Spleen (tissue), 11 donors: ENCODE measurements at regions not wholly inside any gene's neighbourhood (a gene's known extent, or its start where the extent isn't known, plus 50 kb on each side); places are given as distances from the start of the nearest gene placed in this dataset.
A peak's percentile ranks its signal among the peaks of the same experiment; 100 is the strongest.

Experiments used
- DNase-seq: peaks from one replicate; pipeline ENCODE4 v3.0.0-alpha.2; 2020
- H3K27ac ChIP-seq, 8 donors: fragments of 200-600 bp; sonication (generic) in 7 of 8; 1 replicate in 4 of 8; 2 replicates in 4 of 8; pipeline versions ENCODE4 v1.5.0 to v1.8.0; 2016 to 2021; ENCODE audit warnings: inconsistent platforms in 4 of 8, mild to moderate bottlenecking in 4 of 8, moderate library complexity in 1 of 8
- H3K27me3 ChIP-seq, 7 donors: fragments of 200-600 bp; sonication (generic) in 6 of 7; replicated peaks in 1 of 7; 1 replicate in 4 of 7; 2 replicates in 3 of 7; pipeline versions ENCODE4 v1.5.0 to v1.8.0; 2016 to 2021; ENCODE audit warnings: inconsistent platforms in 3 of 7, mild to moderate bottlenecking in 1 of 7
- H3K36me3 ChIP-seq, 6 donors: fragments of 200-600 bp; sonication (generic) in 5 of 6; 1 replicate in 4 of 6; 2 replicates in 2 of 6; pipeline versions ENCODE4 v1.5.0 to v1.8.0; 2016 to 2021; ENCODE audit warnings: inconsistent platforms in 2 of 6
- H3K4me1 ChIP-seq, 6 donors: fragments of 200-600 bp; sonication (generic) in 5 of 6; 1 replicate in 3 of 6; 2 replicates in 3 of 6; pipeline versions ENCODE4 v1.5.0 to v1.8.0; 2016 to 2021; ENCODE audit warnings: inconsistent platforms in 3 of 6
- H3K4me3 ChIP-seq, 8 donors: fragments of 200-600 bp; sonication (generic) in 7 of 8; 1 replicate in 4 of 8; 2 replicates in 4 of 8; pipeline versions ENCODE4 v1.5.0 to v1.8.0; 2016 to 2021; ENCODE audit warnings: inconsistent platforms in 4 of 8, mild to moderate bottlenecking in 4 of 8, moderate library complexity in 2 of 8
- H3K9me3 ChIP-seq, 8 donors: fragments of 200-600 bp; sonication (generic) in 7 of 8; 1 replicate in 4 of 8; 2 replicates in 4 of 8; pipeline versions ENCODE4 v1.5.0 to v1.8.0; 2016 to 2021; ENCODE audit warnings: inconsistent platforms in 4 of 8
- POLR2A ChIP-seq, 3 donors: fragments of 450-650 bp; IDR thresholded peaks; one replicate each; pipeline ENCODE4 v1.5.1; 2017; ENCODE audit warnings: antibody characterized with exemption in 3 of 3, mild to moderate bottlenecking in 1 of 3
- POLR2AphosphoS5 ChIP-seq, 3 donors: sonication (generic); formaldehyde crosslinking; IDR thresholded peaks; one replicate each; pipeline ENCODE4 v1.5.1; 2017; ENCODE audit warnings: antibody characterized with exemption in 3 of 3
- whole genome bisulfite sequencing, 5 donors: extraction: QIAGEN DNeasy Blood & Tissue Kit in 3 of 5; methylation state at CpG; one replicate each; pipeline versions ENCODE4 v1.1.5 to v1.1.7; 2013 to 2018; 5-methylcytosine and 5-hydroxymethylcytosine counted together
- intact Hi-C: fragments of 100-400 bp; cut with DNase I; formaldehyde crosslinking; loops from one replicate; pipeline ENCODE4 v1.15.0; 2023; ENCODE audit warnings: low total_unique reads
- TF ChIP-seq, protein P1 (sequence below), 11 experiments: fragments of 200-600 bp in 7 of 11; fragments of 450-650 bp in 4 of 11; sonication (generic) in 4 of 11; IDR thresholded peaks in 8 of 11; conservative IDR thresholded peaks in 3 of 11; 1 replicate in 7 of 11; 2 replicates in 4 of 11; pipeline versions ENCODE4 v1.4.0 to v1.8.0; 2016 to 2021; ENCODE audit warnings: antibody characterized with exemption in 11 of 11, inconsistent platforms in 4 of 11, mild to moderate bottlenecking in 1 of 11
- donor health status: healthy with polysubstance abuse.
- donor health status: DM: no; HTN: no; CAD: no; lungs with moderate emphysema.
- donor health status: DM: no; HTN: no; CAD: no.
- donor health status: Bipolar disorder and iron deficiency.
- donor health status: healthy.
- donor health status: DM: no; HTN: no; CAD: no.
- donor health status: DM: yes; HTN: yes; CAD: no.

DNA sequence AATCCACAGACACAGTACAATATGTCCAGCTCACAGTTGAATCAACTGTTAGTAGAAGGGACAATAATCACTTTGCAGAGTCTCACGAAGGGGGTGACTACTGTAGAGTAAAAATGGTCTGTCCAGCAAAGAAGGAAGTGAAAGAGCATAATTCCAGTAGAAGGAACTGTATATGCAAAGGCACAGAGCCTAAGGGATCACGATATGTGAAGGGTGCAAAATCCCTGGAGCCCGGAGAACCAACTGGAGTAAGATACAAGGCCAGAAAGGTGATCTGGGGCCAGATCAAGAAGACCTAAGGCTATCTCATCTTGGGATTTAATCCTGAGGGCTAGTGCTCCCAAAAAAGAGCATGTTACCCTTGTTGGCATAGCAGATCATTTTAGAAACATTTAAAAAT, 192.7 kb upstream of the LDB2 start:
- WGBS, 5 donors = 73 to 85% (median 81%) methylated on average over 3 of the region's 3 CpGs
- intact Hi-C loops = no loop called here
- Histone ChIP-seq H3K4me1 (peaks cover 3 to 41% (median 13%) of the 10 kb centered on the region in 6 donors), H3K9me3 (peaks cover 0 to 6% (median 0%) of the 10 kb centered on the region in 8 donors), H3K4me3 (no peak overlapping the region), H3K27me3 (no peaks in the 10 kb centered on the region), H3K36me3 (no peaks in the 10 kb centered on the region), H3K27ac (peak overlapping the region in 4 of 8 donors; percentile 9 to 80 (median 53))
- no peak for DNase-seq
- TF ChIP-seq POLR2A (IDR thresholded peaks at IDR 0.05) (no peak), POLR2AphosphoS5 (IDR thresholded peaks at IDR 0.05) (no peak)
- TF ChIP-seq, protein P1, sequence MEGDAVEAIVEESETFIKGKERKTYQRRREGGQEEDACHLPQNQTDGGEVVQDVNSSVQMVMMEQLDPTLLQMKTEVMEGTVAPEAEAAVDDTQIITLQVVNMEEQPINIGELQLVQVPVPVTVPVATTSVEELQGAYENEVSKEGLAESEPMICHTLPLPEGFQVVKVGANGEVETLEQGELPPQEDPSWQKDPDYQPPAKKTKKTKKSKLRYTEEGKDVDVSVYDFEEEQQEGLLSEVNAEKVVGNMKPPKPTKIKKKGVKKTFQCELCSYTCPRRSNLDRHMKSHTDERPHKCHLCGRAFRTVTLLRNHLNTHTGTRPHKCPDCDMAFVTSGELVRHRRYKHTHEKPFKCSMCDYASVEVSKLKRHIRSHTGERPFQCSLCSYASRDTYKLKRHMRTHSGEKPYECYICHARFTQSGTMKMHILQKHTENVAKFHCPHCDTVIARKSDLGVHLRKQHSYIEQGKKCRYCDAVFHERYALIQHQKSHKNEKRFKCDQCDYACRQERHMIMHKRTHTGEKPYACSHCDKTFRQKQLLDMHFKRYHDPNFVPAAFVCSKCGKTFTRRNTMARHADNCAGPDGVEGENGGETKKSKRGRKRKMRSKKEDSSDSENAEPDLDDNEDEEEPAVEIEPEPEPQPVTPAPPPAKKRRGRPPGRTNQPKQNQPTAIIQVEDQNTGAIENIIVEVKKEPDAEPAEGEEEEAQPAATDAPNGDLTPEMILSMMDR (IDR thresholded peaks at IDR 0.05 in 8 of 11, conservative IDR thresholded peaks at IDR 0.05 in 3 of 11) = no peak

DNA sequence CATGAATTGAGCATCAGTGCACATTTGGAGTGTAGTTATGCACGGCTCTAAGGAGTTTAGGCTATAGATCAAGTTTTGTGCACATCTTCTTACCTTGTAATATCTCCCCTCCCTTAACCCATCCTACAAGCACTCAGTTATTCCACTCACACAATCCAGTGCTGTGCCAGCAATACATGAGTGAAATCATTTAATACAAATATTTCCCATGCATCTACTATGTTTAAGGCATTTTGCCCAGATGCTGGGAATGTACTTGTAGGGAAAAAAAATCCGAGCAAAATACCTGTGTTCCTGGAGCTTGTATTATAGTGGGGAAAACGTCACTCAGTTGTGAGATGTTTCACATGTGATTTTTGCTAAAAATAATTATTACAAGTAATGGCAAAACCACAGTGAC, 191.6 kb upstream of the LDB2 start:
- Histone ChIP-seq H3K36me3 (no peaks in the 10 kb centered on the region), H3K4me1 (peaks cover 3 to 31% (median 11%) of the 10 kb centered on the region in 6 donors), H3K9me3 (peaks cover 0 to 9% (median 0%) of the 10 kb centered on the region in 8 donors), H3K27me3 (no peaks in the 10 kb centered on the region), H3K27ac (no peak overlapping the region), H3K4me3 (no peak overlapping the region)
- intact Hi-C loops = no loop called here
- TF ChIP-seq POLR2AphosphoS5 (IDR thresholded peaks at IDR 0.05) = no peak
- TF ChIP-seq POLR2A (IDR thresholded peaks at IDR 0.05) = no peak
- TF ChIP-seq, protein P1 (IDR thresholded peaks at IDR 0.05 in 8 of 11, conservative IDR thresholded peaks at IDR 0.05 in 3 of 11) = no peak
- WGBS, 5 donors = 83 to 94% (median 89%) methylated on average over 3 of the region's 3 CpGs
- no peak for DNase-seq

DNA sequence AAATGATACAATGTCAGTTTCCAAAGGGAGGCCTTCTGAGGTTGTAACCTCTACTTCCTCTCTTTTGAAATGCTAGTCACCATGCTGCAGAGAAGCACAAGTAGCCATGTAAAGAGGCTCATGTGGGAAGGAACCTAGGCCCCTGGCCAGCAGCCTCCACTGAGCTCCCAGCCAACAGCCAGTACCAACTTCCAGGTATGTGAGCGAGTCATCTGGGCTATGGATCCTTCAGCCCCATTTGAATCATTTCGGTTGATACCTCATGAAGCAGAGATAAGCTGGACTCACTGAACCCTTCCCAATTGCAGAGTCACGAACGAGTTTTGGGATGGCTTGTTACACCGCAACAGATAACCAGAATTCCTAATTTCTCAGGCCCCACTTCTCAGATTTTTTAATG, 187.0 kb upstream of the LDB2 start:
- 85 to 97% (median 94%) methylated on average over 5 of the region's 5 CpGs for WGBS, 5 donors
- Histone ChIP-seq H3K4me1 (no peaks in the 10 kb centered on the region), H3K9me3 (peaks cover 0 to 9% (median 0%) of the 10 kb centered on the region in 8 donors), H3K4me3 (no peak overlapping the region), H3K36me3 (no peaks in the 10 kb centered on the region), H3K27ac (no peak overlapping the region), H3K27me3 (no peaks in the 10 kb centered on the region)
- DNase-seq = no peak
- intact Hi-C loops = no loop called here
- TF ChIP-seq POLR2AphosphoS5 (IDR thresholded peaks at IDR 0.05) (no peak), POLR2A (IDR thresholded peaks at IDR 0.05) (no peak)
- TF ChIP-seq, protein P1 (IDR thresholded peaks at IDR 0.05 in 8 of 11, conservative IDR thresholded peaks at IDR 0.05 in 3 of 11) = no peak

DNA sequence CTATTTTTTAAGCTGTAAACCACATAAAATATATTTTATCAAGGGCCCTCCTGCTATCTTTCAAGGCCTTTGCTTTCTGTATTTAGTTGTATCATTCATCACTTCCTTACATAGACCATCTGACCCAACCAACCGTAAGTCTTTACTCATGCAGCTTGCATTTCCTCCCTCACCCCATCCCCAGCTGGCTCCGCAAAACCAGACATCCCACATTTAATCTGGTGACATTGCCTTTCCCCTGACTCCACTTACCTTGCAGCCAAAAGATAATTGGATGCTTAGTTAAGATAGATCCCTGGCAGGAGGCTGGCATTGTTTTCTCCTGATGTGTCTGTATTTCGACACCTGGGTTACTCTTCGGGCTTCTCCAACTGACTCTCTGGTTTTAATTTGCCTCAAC, 183.7 kb upstream of the LDB2 start:
- no peak overlapping the region for H3K4me3 ChIP-seq
- DNase-seq = no peak
- TF ChIP-seq POLR2A (IDR thresholded peaks at IDR 0.05) = no peak
- TF ChIP-seq, protein P1 (IDR thresholded peaks at IDR 0.05 in 8 of 11, conservative IDR thresholded peaks at IDR 0.05 in 3 of 11) = no peak
- TF ChIP-seq POLR2AphosphoS5 (IDR thresholded peaks at IDR 0.05) = no peak
- 86 to 93% (median 87%) methylated on average over 4 of the region's 4 CpGs for WGBS, 5 donors
- no peaks in the 10 kb centered on the region for H3K4me1 ChIP-seq
- no peaks in the 10 kb centered on the region for H3K27me3 ChIP-seq
- peaks cover 0 to 4% (median 0%) of the 10 kb centered on the region in 8 donors for H3K9me3 ChIP-seq
- intact Hi-C loops = no loop called here
- no peaks in the 10 kb centered on the region for H3K36me3 ChIP-seq
- no peak overlapping the region for H3K27ac ChIP-seq
